IPS-15b (cell line): ENCODE measurements at regions not wholly inside any gene's neighbourhood (a gene's known extent, or its start where the extent isn't known, plus 50 kb on each side); places are given as distances from the start of the nearest gene placed in this dataset.
"Not testable (repeated sequence)": the region's sequence is repeated elsewhere in the genome, so short reads cannot be mapped to it uniquely, and the experiment has no call there.

Experiments
- H3K27me3 ChIP-seq: one replicate; pipeline ENCODE4 v1.6.1; 2013; ENCODE audit warnings: low read length; ENCODE audit not compliant: control insufficient read depth, insufficient read depth
- H3K36me3 ChIP-seq: one replicate; pipeline ENCODE4 v1.6.1; 2013; ENCODE audit warnings: low read length; ENCODE audit not compliant: control insufficient read depth, insufficient read depth
- H3K4me1 ChIP-seq: one replicate; pipeline ENCODE4 v1.6.1; 2013; ENCODE audit warnings: mild to moderate bottlenecking, low read length; ENCODE audit not compliant: control insufficient read depth, insufficient read depth
- H3K4me3 ChIP-seq: one replicate; pipeline ENCODE4 v1.5.1; 2013; ENCODE audit warnings: low read depth, low read length
- H3K9ac ChIP-seq: one replicate; pipeline ENCODE4 v1.6.1; 2013; ENCODE audit warnings: low read depth, mild to moderate bottlenecking, low read length
- H3K9me3 ChIP-seq: one replicate; pipeline ENCODE4 v1.6.1; 2013; ENCODE audit warnings: mild to moderate bottlenecking, low read length; ENCODE audit not compliant: control insufficient read depth, insufficient read depth

- H3K27me3 ChIP-seq: no peaks in the 10 kb centered on the region
- H3K4me3 ChIP-seq: no peak overlapping the region
- H3K9me3 ChIP-seq: no peaks in the 10 kb centered on the region
- H3K36me3 ChIP-seq: no peaks in the 10 kb centered on the region
- no peak overlapping the region for H3K9ac ChIP-seq
- peaks cover 4% of the 10 kb centered on the region for H3K4me1 ChIP-seq
Observed at GRCh38 chr9:95783426-95783975, 92.0 kb upstream of the ERCC6L2 start.

GRCh38 chr9:95780751-95781150 lies 94.7 kb upstream of the ERCC6L2 start:
- Histone ChIP-seq H3K4me3 (no peak overlapping the region), H3K4me1 (peaks cover 4% of the 10 kb centered on the region), H3K36me3 (no peaks in the 10 kb centered on the region), H3K9ac (no peak overlapping the region), H3K9me3 (no peaks in the 10 kb centered on the region), H3K27me3 (no peaks in the 10 kb centered on the region)

- Histone ChIP-seq H3K9ac (no peak overlapping the region), H3K9me3 (no peaks in the 10 kb centered on the region), H3K27me3 (peaks cover 4% of the 10 kb centered on the region), H3K36me3 (no peaks in the 10 kb centered on the region), H3K4me3 (no peak overlapping the region), H3K4me1 (no peaks in the 10 kb centered on the region)
Observed at GRCh38 chr9:95780121-95780520, 95.4 kb upstream of the ERCC6L2 start.

GRCh38 chr9:95779597-95779996 lies 95.9 kb upstream of the ERCC6L2 start:
- not testable (repeated sequence) for H3K4me1 ChIP-seq, H3K36me3 ChIP-seq, H3K4me3 ChIP-seq, H3K9me3 ChIP-seq, H3K9ac ChIP-seq, H3K27me3 ChIP-seq

- Histone ChIP-seq H3K9ac (no peak overlapping the region), H3K4me1 (no peaks in the 10 kb centered on the region), H3K27me3 (peaks cover 8% of the 10 kb centered on the region), H3K9me3 (no peaks in the 10 kb centered on the region), H3K4me3 (no peak overlapping the region), H3K36me3 (no peaks in the 10 kb centered on the region)
Observed at GRCh38 chr9:95778957-95779356, 96.5 kb upstream of the ERCC6L2 start.

DNA sequence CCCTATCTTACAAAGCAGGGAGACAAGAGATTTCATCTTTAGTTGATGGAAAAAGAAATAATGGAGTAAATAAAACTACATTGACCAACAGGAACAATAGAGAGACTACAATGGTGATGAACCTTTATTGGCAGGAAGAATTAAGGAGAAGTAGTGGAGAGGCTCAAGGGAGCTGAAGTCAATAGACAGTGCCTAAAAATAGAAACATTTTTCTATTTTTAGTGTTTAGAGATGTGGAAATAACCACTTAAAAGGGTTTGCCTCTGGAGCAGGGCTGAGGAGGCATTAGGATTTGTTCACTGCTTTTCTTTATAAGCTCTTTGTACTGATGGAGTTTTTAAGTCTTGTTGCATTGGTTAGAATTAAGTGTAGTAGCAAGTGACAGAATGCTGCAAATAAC lies 98.4 kb upstream of the ERCC6L2 start:
- H3K27me3 ChIP-seq: peaks cover 9% of the 10 kb centered on the region
- no peak overlapping the region for H3K4me3 ChIP-seq
- peaks cover 4% of the 10 kb centered on the region for H3K4me1 ChIP-seq
- no peaks in the 10 kb centered on the region for H3K36me3 ChIP-seq
- H3K9ac ChIP-seq: no peak overlapping the region
- no peaks in the 10 kb centered on the region for H3K9me3 ChIP-seq

GRCh38 chr9:95776176-95776575 lies 99.3 kb upstream of the ERCC6L2 start:
- Histone ChIP-seq H3K4me3 (no peak overlapping the region), H3K36me3 (no peaks in the 10 kb centered on the region), H3K4me1 (peaks cover 7% of the 10 kb centered on the region), H3K27me3 (peaks cover 9% of the 10 kb centered on the region), H3K9me3 (no peaks in the 10 kb centered on the region), H3K9ac (no peak overlapping the region)

DNA sequence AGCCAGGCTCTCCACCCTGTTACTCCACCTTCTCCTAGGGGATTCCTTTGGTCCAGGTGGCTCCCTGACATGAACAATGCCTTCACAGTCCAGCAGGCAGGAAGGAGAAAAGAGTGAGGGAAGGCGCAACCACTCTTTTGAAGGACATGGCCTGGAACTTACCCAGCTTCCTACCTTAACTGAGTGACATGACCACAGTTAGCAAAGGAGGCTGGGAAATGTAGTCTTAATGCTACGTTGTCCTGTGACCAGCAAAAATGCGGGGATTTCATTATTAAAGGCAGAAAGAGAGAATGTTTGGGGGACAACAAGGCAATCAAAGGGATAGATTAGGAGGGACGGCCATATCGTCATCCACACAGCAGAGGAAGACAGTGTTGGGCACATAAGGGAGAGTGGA lies 100.3 kb upstream of the ERCC6L2 start:
- no peaks in the 10 kb centered on the region for H3K36me3 ChIP-seq
- no peaks in the 10 kb centered on the region for H3K9me3 ChIP-seq
- peaks cover 12% of the 10 kb centered on the region for H3K4me1 ChIP-seq
- H3K27me3 ChIP-seq: peaks cover 10% of the 10 kb centered on the region
- H3K4me3 ChIP-seq: no peak overlapping the region
- H3K9ac ChIP-seq: no peak overlapping the region

DNA sequence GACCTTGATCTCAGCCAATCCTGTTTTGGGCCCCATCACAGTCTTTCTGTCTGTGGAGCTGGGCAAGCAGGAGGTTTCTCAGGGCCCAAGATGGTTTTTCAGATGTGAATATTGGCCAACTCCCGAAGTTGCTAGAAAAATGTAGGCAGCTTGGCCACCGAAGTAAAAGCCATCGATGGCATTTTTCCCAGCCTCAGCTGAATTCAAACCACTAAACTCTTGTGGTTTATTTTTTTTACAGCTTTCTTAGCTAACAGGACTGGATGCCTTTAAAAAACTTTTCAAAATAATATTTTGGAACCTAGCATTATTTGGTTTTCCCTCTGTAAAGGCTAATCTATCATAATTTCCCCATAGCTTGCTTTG lies 102.5 kb upstream of the ERCC6L2 start:
- peaks cover 20% of the 10 kb centered on the region for H3K27me3 ChIP-seq
- H3K36me3 ChIP-seq: no peaks in the 10 kb centered on the region
- no peak overlapping the region for H3K9ac ChIP-seq
- no peak overlapping the region for H3K4me3 ChIP-seq
- H3K9me3 ChIP-seq: no peaks in the 10 kb centered on the region
- H3K4me1 ChIP-seq: peaks cover 14% of the 10 kb centered on the region

GRCh38 chr9:95772320-95773052 lies 103.0 kb upstream of the ERCC6L2 start:
- H3K9me3 ChIP-seq: no peaks in the 10 kb centered on the region
- H3K36me3 ChIP-seq: no peaks in the 10 kb centered on the region
- H3K4me1 ChIP-seq: peaks cover 14% of the 10 kb centered on the region
- peaks cover 20% of the 10 kb centered on the region for H3K27me3 ChIP-seq
- H3K9ac ChIP-seq: no peak overlapping the region
- H3K4me3 ChIP-seq: no peak overlapping the region

GRCh38 chr9:95771556-95772246 lies 103.8 kb upstream of the ERCC6L2 start:
- Histone ChIP-seq H3K9ac (no peak overlapping the region), H3K36me3 (no peaks in the 10 kb centered on the region), H3K4me3 (no peak overlapping the region), H3K27me3 (peaks cover 20% of the 10 kb centered on the region), H3K9me3 (no peaks in the 10 kb centered on the region), H3K4me1 (peaks cover 19% of the 10 kb centered on the region)

- H3K4me1 ChIP-seq: peaks cover 22% of the 10 kb centered on the region
Observed at GRCh38 chr9:95770653-95771131, 104.8 kb upstream of the ERCC6L2 start.

More at GRCh38 chr9:95770653-95771131, 104.8 kb upstream of the ERCC6L2 start:
- Histone ChIP-seq H3K4me3 (peak overlapping the region; percentile 20), H3K27me3 (peaks cover 20% of the 10 kb centered on the region), H3K9me3 (no peaks in the 10 kb centered on the region), H3K36me3 (no peaks in the 10 kb centered on the region), H3K9ac (no peak overlapping the region)
